Duodenal mucosa (tissue), 2 donors: ENCODE measurements at regions not wholly inside any gene's neighbourhood (a gene's known extent, or its start where the extent isn't known, plus 50 kb on each side); places are given as distances from the start of the nearest gene placed in this dataset.

ENCODE experiments used
- H3K27ac ChIP-seq: one replicate; pipeline ENCODE4 v1.7.0; 2013; ENCODE audit warnings: low read depth, low read length
- H3K27me3 ChIP-seq, 2 donors: one replicate each; pipeline ENCODE4 v1.7.0; 2013; ENCODE audit warnings: low read length in 2 of 2, control low read depth in 1 of 2; ENCODE audit not compliant: insufficient read depth in 2 of 2, control insufficient read depth in 1 of 2
- H3K36me3 ChIP-seq, 2 donors: one replicate each; pipeline ENCODE4 v1.7.0; 2013; ENCODE audit warnings: low read length in 2 of 2, control low read depth in 1 of 2; ENCODE audit not compliant: insufficient read depth in 2 of 2, control insufficient read depth in 1 of 2
- H3K4me1 ChIP-seq, 2 donors: one replicate each; pipeline ENCODE4 v1.7.0; 2013; ENCODE audit warnings: low read length in 2 of 2, control low read depth in 1 of 2; ENCODE audit not compliant: insufficient read depth in 2 of 2, control insufficient read depth in 1 of 2
- H3K4me3 ChIP-seq, 2 donors: one replicate each; pipeline ENCODE4 v1.7.0; 2013; ENCODE audit warnings: low read length in 2 of 2, low read depth in 1 of 2
- H3K9ac ChIP-seq, 2 donors: one replicate each; pipeline ENCODE4 v1.7.0; 2013; ENCODE audit warnings: low read length in 2 of 2, low read depth in 1 of 2
- H3K9me3 ChIP-seq, 2 donors: one replicate each; pipeline ENCODE4 v1.7.0; 2013; ENCODE audit warnings: low read length in 2 of 2, control low read depth in 1 of 2; ENCODE audit not compliant: control insufficient read depth in 1 of 2

DNA sequence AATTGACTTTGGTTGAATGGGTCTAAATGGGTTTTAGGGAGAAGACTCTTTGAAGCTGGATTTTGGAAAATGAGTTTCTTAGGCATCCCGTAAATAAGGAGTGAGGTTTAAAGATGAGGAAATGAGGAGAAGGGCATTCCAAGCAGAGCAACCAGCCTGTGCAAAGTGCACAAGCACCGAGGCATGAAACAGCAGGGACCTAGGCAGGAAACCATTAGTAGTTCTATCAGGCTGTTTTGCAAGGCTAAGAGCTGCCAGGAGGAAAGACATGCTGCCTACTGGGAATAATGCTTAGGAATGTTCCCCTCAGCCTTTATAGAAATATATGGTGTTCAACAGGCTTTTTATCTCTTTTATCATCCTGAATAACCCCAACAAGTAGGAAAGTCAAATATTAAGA, 153.1 kb upstream of the FGGY start:
- Histone ChIP-seq H3K9me3 (no peaks in the 10 kb centered on the region), H3K27me3 (peaks cover 0 to 4% of the 10 kb centered on the region in 2 donors), H3K36me3 (no peaks in the 10 kb centered on the region), H3K9ac (no peak overlapping the region), H3K4me3 (no peak overlapping the region), H3K4me1 (peaks cover 4 to 14% of the 10 kb centered on the region in 2 donors), H3K27ac (no peak overlapping the region)

DNA sequence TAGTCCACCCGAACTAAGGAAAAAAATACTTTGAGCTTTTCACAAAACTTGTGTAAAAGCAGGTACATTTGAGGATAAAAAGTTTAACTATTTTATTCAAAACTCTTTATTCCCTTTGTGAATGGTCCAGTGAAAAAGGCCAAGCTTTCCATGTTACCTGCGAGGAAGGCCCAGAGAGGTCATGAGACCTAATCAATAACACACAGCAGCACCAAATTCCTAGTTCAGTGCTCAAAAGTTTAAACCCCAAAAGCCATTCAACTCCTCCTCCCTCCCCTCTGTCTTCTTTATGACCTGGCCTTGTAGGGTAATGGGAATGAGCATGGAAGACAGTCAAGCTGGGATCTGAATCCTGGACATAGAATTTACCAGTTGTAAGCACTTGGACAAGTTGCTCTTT, 151.9 kb upstream of the FGGY start:
- peaks cover 0 to 4% of the 10 kb centered on the region in 2 donors for H3K27me3 ChIP-seq
- peaks cover 4 to 14% of the 10 kb centered on the region in 2 donors for H3K4me1 ChIP-seq
- no peak overlapping the region for H3K27ac ChIP-seq

DNA sequence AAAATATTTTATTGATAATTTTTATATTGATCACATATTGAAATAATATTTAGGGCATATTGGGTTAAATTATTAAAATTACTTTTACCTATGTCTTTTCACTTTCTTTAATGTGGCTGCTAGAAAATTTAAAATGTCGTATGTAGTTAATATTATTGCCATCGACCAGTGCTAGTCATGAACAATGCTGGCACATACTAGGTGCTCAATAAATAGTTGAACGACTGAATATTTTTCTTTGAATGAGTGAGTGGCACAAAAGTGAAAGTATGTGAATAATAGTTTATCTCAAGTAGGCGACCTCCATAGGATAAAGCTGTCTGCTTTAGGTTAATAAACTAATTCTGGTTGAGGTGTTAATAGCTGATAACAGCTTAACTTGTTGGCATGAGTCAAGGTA, 150.8 kb upstream of the FGGY start:
- Histone ChIP-seq H3K4me3 (peak overlapping the region; percentile 71 to 75), H3K27me3 (peaks cover 0 to 4% of the 10 kb centered on the region in 2 donors), H3K27ac (no peak overlapping the region), H3K36me3 (no peaks in the 10 kb centered on the region), H3K9me3 (no peaks in the 10 kb centered on the region), H3K4me1 (peaks cover 10 to 20% of the 10 kb centered on the region in 2 donors), H3K9ac (no peak overlapping the region)

More for the DNA sequence above, 151.9 kb upstream of the FGGY start:
- no peak overlapping the region for H3K4me3 ChIP-seq
- H3K36me3 ChIP-seq, result no peaks in the 10 kb centered on the region
- no peak overlapping the region for H3K9ac ChIP-seq
- no peaks in the 10 kb centered on the region for H3K9me3 ChIP-seq

DNA sequence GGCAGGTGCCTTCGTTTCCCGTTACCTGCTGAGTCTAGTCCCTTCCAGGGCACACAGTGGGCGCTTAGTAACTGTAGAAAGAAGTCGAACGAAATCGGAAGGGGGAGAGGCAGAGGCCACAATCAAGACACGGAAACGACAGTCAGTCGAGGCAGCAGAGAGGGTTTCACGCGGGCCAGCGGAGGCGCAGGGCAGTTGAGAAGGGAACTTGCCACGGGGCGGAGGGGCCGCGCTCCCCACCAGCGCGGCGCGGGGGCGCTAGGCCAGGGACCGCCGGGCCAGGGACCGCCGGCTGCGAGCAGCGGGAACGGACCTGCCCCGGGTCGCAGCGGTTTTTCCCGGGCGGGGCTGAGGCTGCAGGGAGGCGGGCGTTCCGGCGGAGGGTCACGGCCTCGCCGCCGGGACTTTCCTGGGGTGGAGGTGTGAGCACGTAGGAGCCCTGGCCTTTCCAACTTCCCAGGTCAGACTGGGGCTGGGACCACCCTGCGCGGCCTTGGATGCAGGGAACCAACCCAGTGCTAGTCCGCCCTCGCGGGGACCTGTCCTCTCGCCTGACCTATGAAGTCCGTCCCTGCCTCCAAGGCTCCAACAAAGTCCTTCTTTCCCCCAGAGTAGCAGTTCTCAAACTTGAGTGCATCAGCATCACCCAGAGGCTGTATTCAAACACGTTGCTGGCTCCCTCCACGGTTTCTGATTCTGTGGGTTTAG, 150.1 kb upstream of the FGGY start:
- Histone ChIP-seq H3K27ac (no peak overlapping the region), H3K4me1 (peaks cover 13 to 28% of the 10 kb centered on the region in 2 donors), H3K27me3 (peaks cover 0 to 4% of the 10 kb centered on the region in 2 donors), H3K4me3 (peak overlapping the region; percentile 71 to 75), H3K9me3 (no peaks in the 10 kb centered on the region), H3K9ac (peak overlapping the region; percentile 60 to 77), H3K36me3 (no peaks in the 10 kb centered on the region)

DNA sequence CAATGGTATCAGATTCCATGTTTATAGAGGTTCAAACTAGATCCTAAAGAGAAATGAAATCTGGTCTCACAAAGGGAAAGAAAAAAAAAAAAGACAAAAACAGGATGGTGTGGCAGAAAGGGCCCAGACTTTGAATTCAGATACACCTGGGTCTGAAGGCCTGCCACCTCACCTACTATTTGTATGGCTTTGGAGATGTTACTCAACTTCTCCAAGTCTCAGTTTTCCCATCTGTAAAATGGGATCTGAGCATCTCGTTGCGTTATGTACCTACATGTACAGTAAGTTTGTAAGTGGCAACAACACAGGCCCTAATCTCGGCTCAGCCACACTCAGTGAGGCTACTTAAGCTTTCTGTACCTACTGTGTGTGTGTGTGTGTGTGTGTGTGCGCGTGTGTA, 147.5 kb upstream of the FGGY start:
- no peak overlapping the region for H3K9ac ChIP-seq
- H3K36me3 ChIP-seq, result no peaks in the 10 kb centered on the region
- peaks cover 9 to 17% of the 10 kb centered on the region in 2 donors for H3K4me1 ChIP-seq
- H3K9me3 ChIP-seq, result no peaks in the 10 kb centered on the region
- H3K4me3 ChIP-seq, result no peak overlapping the region
- peaks cover 0 to 4% of the 10 kb centered on the region in 2 donors for H3K27me3 ChIP-seq
- no peak overlapping the region for H3K27ac ChIP-seq

DNA sequence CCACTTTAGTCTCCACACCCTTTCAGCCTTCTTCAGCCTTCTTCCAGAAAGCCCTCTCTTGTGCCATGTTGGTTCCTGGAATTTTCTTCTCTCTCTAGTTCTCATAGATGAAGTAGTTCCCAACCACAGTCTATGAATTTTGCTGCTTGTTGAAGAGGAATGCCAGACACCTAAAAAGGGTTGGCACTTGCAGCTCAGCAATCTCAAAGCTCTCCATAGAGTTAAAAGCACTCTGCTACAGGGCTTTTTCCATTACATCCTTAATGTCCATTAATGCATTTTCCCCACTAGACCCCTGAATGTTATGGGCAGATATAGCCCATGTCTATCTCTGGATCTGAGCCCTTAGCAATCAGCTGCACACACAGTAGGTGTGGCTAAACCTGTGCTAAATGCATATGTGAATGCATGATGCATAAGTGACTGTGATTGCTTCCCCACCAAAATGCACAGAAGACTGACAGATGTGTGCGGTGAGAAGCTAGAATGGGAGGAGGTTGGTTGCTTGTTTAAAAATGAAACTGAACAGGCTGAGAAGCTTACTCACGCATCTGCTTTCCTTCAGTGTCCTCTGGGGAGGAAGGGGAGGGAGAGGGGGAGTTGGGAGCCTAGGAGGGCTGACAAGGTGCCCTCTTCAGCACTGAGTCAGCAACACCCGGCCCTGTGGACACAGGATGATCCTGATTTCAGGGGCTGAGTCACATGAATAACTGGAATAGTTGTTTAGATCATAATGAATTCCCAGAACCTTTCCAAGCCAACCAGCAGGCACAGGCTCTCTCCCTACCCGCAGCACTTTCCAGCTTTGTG, 146.1 kb upstream of the FGGY start:
- Histone ChIP-seq H3K36me3 (no peaks in the 10 kb centered on the region), H3K4me3 (peak overlapping the region; percentile 5 to 17), H3K4me1 (peaks cover 9 to 17% of the 10 kb centered on the region in 2 donors), H3K27me3 (peaks cover 0 to 4% of the 10 kb centered on the region in 2 donors), H3K9me3 (no peaks in the 10 kb centered on the region), H3K27ac (no peak overlapping the region), H3K9ac (peak overlapping the region in 1 of 2 donors; percentile 1)

DNA sequence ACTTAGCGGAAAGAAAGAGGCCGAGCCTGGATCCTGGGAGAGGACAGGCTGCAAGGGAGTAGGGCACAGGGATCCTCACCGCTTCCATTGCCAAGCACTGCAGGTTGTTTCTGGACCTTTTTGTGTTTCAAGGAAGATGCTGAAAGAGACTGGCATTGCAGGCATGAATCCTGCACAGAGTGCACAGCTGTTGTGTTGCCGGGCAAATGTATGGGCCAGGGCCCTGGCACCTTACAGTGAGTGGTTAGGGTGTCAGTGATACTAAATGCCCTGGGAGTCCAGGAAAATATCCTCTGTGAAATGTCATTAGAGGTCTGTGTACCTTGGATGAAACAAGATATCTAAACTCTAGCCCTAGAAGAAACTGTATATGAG, 145.5 kb upstream of the FGGY start:
- no peak overlapping the region for H3K27ac ChIP-seq
- H3K9me3 ChIP-seq, result no peaks in the 10 kb centered on the region
- H3K9ac ChIP-seq, result no peak overlapping the region
- H3K4me3 ChIP-seq, result peak overlapping the region in 1 of 2 donors; percentile 17
- peaks cover 0 to 4% of the 10 kb centered on the region in 2 donors for H3K27me3 ChIP-seq
- H3K36me3 ChIP-seq, result no peaks in the 10 kb centered on the region
- H3K4me1 ChIP-seq, result peaks cover 9 to 17% of the 10 kb centered on the region in 2 donors

DNA sequence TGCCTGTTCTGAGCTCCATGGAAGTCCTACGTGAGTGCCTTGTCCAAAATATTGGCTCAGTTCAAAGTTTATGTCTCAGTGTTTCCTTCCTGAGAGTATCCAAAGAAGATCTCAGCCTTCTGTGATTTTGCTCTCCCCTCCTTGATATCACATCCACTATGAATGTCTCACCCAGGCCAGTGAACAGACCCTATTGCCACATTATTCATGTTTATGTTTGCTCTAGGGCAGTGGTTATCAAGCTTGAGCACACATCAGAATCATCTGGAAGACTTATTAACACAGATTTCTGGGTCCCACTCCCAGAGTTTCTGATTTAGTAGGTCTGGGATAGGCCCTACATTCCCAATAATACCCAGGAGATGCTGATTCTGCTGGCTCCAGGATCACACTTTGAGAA, 145.0 kb upstream of the FGGY start:
- Histone ChIP-seq H3K4me1 (peaks cover 9 to 17% of the 10 kb centered on the region in 2 donors), H3K36me3 (no peaks in the 10 kb centered on the region), H3K9ac (no peak overlapping the region), H3K4me3 (no peak overlapping the region), H3K27me3 (peaks cover 0 to 4% of the 10 kb centered on the region in 2 donors), H3K9me3 (no peaks in the 10 kb centered on the region), H3K27ac (no peak overlapping the region)

DNA sequence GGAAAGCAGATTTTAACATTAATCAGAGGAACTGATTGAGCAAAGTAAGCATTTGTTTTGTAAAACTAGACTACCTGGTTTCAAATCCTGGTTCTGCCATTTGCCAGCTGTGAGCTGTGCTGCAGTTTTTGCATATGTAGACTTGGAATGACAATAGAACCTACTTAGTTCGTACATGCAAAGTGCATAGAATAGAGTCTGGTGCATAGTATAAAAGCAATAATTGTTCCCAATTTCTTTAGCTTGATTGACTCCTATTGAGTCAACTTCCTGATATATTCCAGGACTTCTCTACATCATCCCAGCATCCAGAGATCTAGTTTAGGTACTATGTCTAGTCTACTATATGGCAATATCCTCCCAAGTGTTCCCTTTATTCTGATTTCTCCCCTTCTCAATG, 144.4 kb upstream of the FGGY start:
- Histone ChIP-seq H3K4me1 (peaks cover 9 to 14% of the 10 kb centered on the region in 2 donors), H3K27me3 (no peaks in the 10 kb centered on the region), H3K9me3 (no peaks in the 10 kb centered on the region), H3K4me3 (no peak overlapping the region), H3K9ac (no peak overlapping the region), H3K27ac (no peak overlapping the region), H3K36me3 (no peaks in the 10 kb centered on the region)

DNA sequence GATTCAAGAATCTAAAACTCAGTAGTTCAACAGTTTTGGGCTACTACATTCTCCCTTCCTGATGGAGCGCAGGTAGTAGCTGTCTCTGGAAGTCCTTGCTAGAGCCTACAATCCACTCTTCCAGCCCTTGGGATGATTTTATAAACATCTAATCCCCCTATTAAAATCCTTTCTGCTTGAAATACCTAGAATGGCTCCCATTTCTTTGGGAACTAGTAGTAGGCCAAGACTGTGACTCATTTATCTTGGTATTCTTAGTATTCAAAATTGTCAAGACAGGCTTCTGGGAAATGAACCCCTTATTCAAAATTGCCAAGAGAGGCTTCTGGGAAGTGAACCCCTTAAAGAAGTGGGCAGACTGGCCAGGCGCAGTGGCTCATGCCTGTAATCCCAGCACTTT, 142.5 kb upstream of the FGGY start:
- Histone ChIP-seq H3K9me3 (peaks cover 4 to 7% of the 10 kb centered on the region in 2 donors), H3K27ac (no peak overlapping the region), H3K27me3 (no peaks in the 10 kb centered on the region), H3K4me1 (peaks cover 9 to 14% of the 10 kb centered on the region in 2 donors), H3K9ac (no peak overlapping the region), H3K4me3 (no peak overlapping the region), H3K36me3 (no peaks in the 10 kb centered on the region)
